GM23338 (cell line): ENCODE measurements at regions not wholly inside any gene's neighbourhood (a gene's known extent, or its start where the extent isn't known, plus 50 kb on each side); places are given as distances from the start of the nearest gene placed in this dataset.

ENCODE experiments used
- ATAC-seq: fragments of 200-7000 bp; cut with Tn5 transposase; 3 replicates; pipeline ENCODE4 v1.9.1; 2020
- DNase-seq: peaks from one replicate; pipeline ENCODE4 v3.0.0-alpha.2; 2015; ENCODE audit warnings: low spot score
- H2AFZ ChIP-seq: fragments of 200-600 bp; sonication (generic); 2 replicates; pipeline ENCODE4 v1.8.0; 2016; ENCODE audit warnings: antibody characterized with exemption, mild to moderate bottlenecking, moderate library complexity
- H3F3A ChIP-seq: fragments of 200-600 bp; sonication (generic); replicated peaks from 2 replicates; pipeline ENCODE4 v1.8.0; 2017; ENCODE audit warnings: antibody characterized with exemption, mixed run types, low read depth
- H3K27ac ChIP-seq: fragments of 200-600 bp; sonication (generic); 2 replicates; pipeline ENCODE4 v1.6.1; 2016; ENCODE audit warnings: low read depth
- H3K27me3 ChIP-seq: fragments of 200-600 bp; sonication (generic); 2 replicates; pipeline ENCODE4 v1.8.0; 2016; ENCODE audit warnings: mild to moderate bottlenecking, mixed run types, moderate library complexity; ENCODE audit not compliant: insufficient read depth
- H3K36me3 ChIP-seq: fragments of 200-600 bp; sonication (generic); 2 replicates; pipeline ENCODE4 v1.8.0; 2016; ENCODE audit warnings: mild to moderate bottlenecking; ENCODE audit not compliant: insufficient read depth
- H3K4me1 ChIP-seq: fragments of 200-600 bp; sonication (generic); 2 replicates; pipeline ENCODE4 v1.8.0; 2016; ENCODE audit warnings: mild to moderate bottlenecking, moderate library complexity; ENCODE audit not compliant: insufficient read depth
- H3K4me2 ChIP-seq: fragments of 200-600 bp; sonication (generic); 2 replicates; pipeline ENCODE4 v1.7.1; 2017; ENCODE audit warnings: mixed run types
- H3K4me3 ChIP-seq: fragments of 200-600 bp; sonication (generic); 2 replicates; pipeline ENCODE4 v1.6.1; 2016; ENCODE audit warnings: mixed run types
- H3K79me2 ChIP-seq: fragments of 200-600 bp; sonication (generic); replicated peaks from 2 replicates; pipeline ENCODE4 v1.8.0; 2017; ENCODE audit warnings: mild to moderate bottlenecking; ENCODE audit not compliant: insufficient read depth
- H3K9me2 ChIP-seq: fragments of 200-600 bp; sonication (generic); 2 replicates; pipeline ENCODE4 v1.8.0; 2017; ENCODE audit not compliant: insufficient read depth
- H4K20me1 ChIP-seq: fragments of 200-600 bp; sonication (generic); replicated peaks from 2 replicates; pipeline ENCODE4 v1.8.0; 2017; ENCODE audit warnings: mild to moderate bottlenecking; ENCODE audit not compliant: insufficient read depth
- H3K27ac Mint-ChIP-seq: 2 replicates; pipeline ENCODE4 v1.8.0; 2020; ENCODE audit warnings: inconsistent platforms, mild to moderate bottlenecking, moderate library complexity, mixed read lengths
- H3K27me3 Mint-ChIP-seq: 3 replicates; pipeline ENCODE4 v1.8.0; 2022; ENCODE audit warnings: low read depth, mild to moderate bottlenecking, moderate library complexity, mixed read lengths, inconsistent platforms; ENCODE audit not compliant: insufficient read depth, poor library complexity
- H3K36me3 Mint-ChIP-seq: 3 replicates; pipeline ENCODE4 v1.8.0; 2021; ENCODE audit warnings: low read depth, mild to moderate bottlenecking, inconsistent platforms, moderate library complexity, mixed read lengths
- H3K4me1 Mint-ChIP-seq: 3 replicates; pipeline ENCODE4 v1.8.0; 2020; ENCODE audit warnings: mild to moderate bottlenecking, inconsistent platforms, mixed read lengths
- H3K4me3 Mint-ChIP-seq: 3 replicates; pipeline ENCODE4 v1.8.0; 2021; ENCODE audit warnings: moderate library complexity, mild to moderate bottlenecking, inconsistent platforms, mixed read lengths
- H3K9me3 Mint-ChIP-seq: 3 replicates; pipeline ENCODE4 v1.8.0; 2020; ENCODE audit warnings: moderate library complexity, mild to moderate bottlenecking, inconsistent platforms, mixed read lengths
- CTCF ChIP-seq, 2 experiments: fragments of 200-600 bp in 1 of 2; sonication (generic) in 1 of 2; conservative IDR thresholded peaks; 2 replicates each; pipeline versions ENCODE4 v1.5.1 to v1.6.1; 2016 to 2017; ENCODE audit warnings: antibody characterized with exemption in 2 of 2, low read depth in 2 of 2, mild to moderate bottlenecking in 2 of 2, moderate library complexity in 1 of 2
- ETS1 ChIP-seq: IDR thresholded peaks from 2 replicates; pipeline ENCODE4 v1.6.1; 2016; ENCODE audit warnings: antibody characterized with exemption
- EZH2 ChIP-seq: fragments of 200-600 bp; sonication (generic); IDR thresholded peaks from one replicate; pipeline ENCODE4 v1.8.0; 2017; ENCODE audit warnings: antibody characterized with exemption, mild to moderate bottlenecking, low read depth; ENCODE audit not compliant: unreplicated experiment
- EZH2phosphoT487 ChIP-seq: fragments of 200-600 bp; sonication (generic); IDR thresholded peaks from one replicate; pipeline ENCODE4 v1.8.1; 2018; ENCODE audit warnings: antibody characterized with exemption; ENCODE audit not compliant: unreplicated experiment
- JUNB ChIP-seq: IDR thresholded peaks from one replicate; pipeline ENCODE4 v1.6.1; 2016; ENCODE audit warnings: antibody characterized with exemption; ENCODE audit not compliant: unreplicated experiment
- NANOG ChIP-seq: IDR thresholded peaks from 2 replicates; pipeline ENCODE4 v1.6.1; 2016; ENCODE audit warnings: antibody characterized with exemption, borderline replicate concordance
- POLR2AphosphoS5 ChIP-seq: IDR thresholded peaks from 2 replicates; pipeline ENCODE4 v1.6.1; 2016; ENCODE audit warnings: antibody characterized with exemption, low read depth
- REST ChIP-seq: IDR thresholded peaks from one replicate; pipeline ENCODE4 v1.6.1; 2018; ENCODE audit warnings: antibody characterized with exemption; ENCODE audit not compliant: unreplicated experiment
- STAT1 ChIP-seq: IDR thresholded peaks from one replicate; pipeline ENCODE4 v1.6.1; 2016; ENCODE audit warnings: antibody characterized with exemption; ENCODE audit not compliant: unreplicated experiment
- ZNF114 ChIP-seq: fragments of 250-450 bp; sonication (Bioruptor Pico); IDR thresholded peaks from 2 replicates; pipeline ENCODE4 v1.5.0; 2020; ENCODE audit warnings: mild to moderate bottlenecking, moderate library complexity
- ZNF462 ChIP-seq: fragments of 250-450 bp; sonication (Bioruptor Pico); IDR thresholded peaks from 2 replicates; pipeline ENCODE4 v1.5.0; 2020; ENCODE audit warnings: mild to moderate bottlenecking, moderate library complexity

DNA sequence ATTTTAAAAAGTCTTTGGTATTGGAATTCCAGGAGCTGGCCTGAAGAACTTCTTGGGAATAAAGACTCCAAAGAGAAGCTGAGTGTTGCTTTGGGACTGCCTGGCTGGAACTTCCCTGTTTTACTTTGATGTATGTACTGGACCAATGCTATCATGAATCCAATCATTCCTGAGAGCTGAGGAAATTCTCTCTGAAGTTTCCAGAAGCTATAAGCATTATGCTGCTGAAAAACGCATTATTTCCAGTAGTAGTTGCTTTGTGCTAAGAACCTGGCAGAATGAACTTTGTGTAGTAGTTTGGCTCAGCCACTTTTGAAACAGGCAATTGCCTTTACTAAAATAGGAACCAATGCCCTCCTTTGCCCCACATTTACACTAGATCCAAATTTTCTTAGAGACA lies 260.7 kb downstream of the HLX start (continued):
- TF ChIP-seq CTCF (conservative IDR thresholded peaks at IDR 0.05; ENCODE audit: low read depth in 2 of 2) (no peak), ETS1 (no peak)

- Mint-ChIP-seq H3K27ac (no peak overlapping the region), H3K9me3 (no peaks in the 10 kb centered on the region; the same call in 2 of the 3 replicates), H3K27me3 (no peaks in the 10 kb centered on the region), H3K36me3 (no peaks in the 10 kb centered on the region), H3K4me3 (no peak overlapping the region), H3K4me1 (no peaks in the 10 kb centered on the region)
- H3F3A ChIP-seq, result no peaks in the 10 kb centered on the region
- no peaks in the 10 kb centered on the region for H4K20me1 ChIP-seq
- no peaks in the 10 kb centered on the region for H3K4me1 ChIP-seq
- H3K36me3 ChIP-seq, result no peaks in the 10 kb centered on the region
- H3K4me3 ChIP-seq, result no peak overlapping the region
- no peaks in the 10 kb centered on the region for H3K27me3 ChIP-seq
- no peak overlapping the region for H2AFZ ChIP-seq
- ATAC-seq (no peak), DNase-seq (no peak)
- H3K79me2 ChIP-seq, result no peaks in the 10 kb centered on the region
- no peak overlapping the region for H3K4me2 ChIP-seq
- H3K27ac ChIP-seq, result no peak overlapping the region
- H3K9me2 ChIP-seq, result no peaks in the 10 kb centered on the region
- TF ChIP-seq ZNF114 (CRISPR knock-in tag) (no peak), NANOG (no peak), POLR2AphosphoS5 (no peak), JUNB (no peak), EZH2phosphoT487 (no peak), STAT1 (no peak), CTCF (conservative IDR thresholded peaks at IDR 0.05; ENCODE audit: low read depth in 2 of 2) (no peak), EZH2 (no peak), REST (no peak), ZNF462 (CRISPR knock-in tag) (no peak)
Observed at GRCh38 chr1:221141096-221141495, 261.9 kb downstream of the HLX start.
